ENCODE measurements at regions not wholly inside any gene's neighbourhood (a gene's known extent, or its start where the extent isn't known, plus 50 kb on each side); places are given as distances from the start of the nearest gene placed in this dataset.

- no peak for DNase-seq
These were observed 87.2 kb downstream of the SPRING1 start for GRCh38 chr12:116650585-116651087.

GRCh38 chr12:116650062-116650461 lies 87.8 kb downstream of the SPRING1 start:
- DNase-seq, result no peak

GRCh38 chr12:116647813-116648212 lies 88.6 kb downstream of the MAP1LC3B2 start:
- no peak for DNase-seq

- no peak for DNase-seq
These were observed 87.7 kb downstream of the MAP1LC3B2 start for GRCh38 chr12:116646901-116647300.

GRCh38 chr12:116644806-116645205 lies 85.6 kb downstream of the MAP1LC3B2 start:
- DNase-seq, result no peak

DNA sequence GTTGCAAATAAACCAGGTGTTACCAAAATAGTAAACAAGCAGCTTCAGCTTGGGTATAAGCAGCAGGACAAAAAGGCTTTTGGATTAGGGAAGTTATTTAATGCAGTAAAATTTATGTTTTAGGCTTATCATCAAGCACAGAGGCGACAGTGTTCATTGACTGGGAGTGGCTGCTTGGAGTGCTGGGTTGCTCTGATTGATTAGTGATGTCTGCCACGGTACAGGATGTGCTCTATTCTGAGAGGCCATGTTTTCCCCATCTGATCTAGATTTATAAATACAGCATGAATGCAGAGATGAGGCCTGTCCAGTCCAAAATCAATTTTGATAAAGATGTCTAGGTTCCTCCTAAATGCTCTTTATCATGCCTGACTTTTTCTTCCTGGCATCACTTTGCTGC lies 83.5 kb downstream of the MAP1LC3B2 start:
- no peak for DNase-seq

DNA sequence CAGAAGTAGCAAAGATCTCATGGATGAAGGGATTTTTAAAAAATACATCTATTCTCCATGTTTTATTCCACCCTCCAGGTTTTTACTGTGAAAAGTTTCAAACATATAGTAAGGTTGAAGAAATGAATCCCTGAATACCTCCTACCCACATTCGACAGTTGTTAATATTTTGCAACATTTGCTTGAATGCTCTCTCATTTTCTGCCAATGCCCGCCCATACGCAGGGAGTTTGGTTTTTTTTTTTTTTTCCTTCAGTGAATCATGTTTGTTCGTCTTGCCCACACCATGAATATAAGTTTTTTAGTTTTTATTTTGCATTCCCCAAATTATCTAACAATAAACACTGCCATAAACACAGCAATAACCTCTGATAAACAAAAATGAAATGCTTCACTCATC lies 82.9 kb downstream of the MAP1LC3B2 start:
- no peak for DNase-seq

GRCh38 chr12:116640281-116640680 lies 81.1 kb downstream of the MAP1LC3B2 start:
- no peak for DNase-seq

GRCh38 chr12:116639765-116640164 lies 80.6 kb downstream of the MAP1LC3B2 start:
- no peak for DNase-seq

GRCh38 chr12:116638376-116638775 lies 79.2 kb downstream of the MAP1LC3B2 start:
- DNase-seq, result no peak

GRCh38 chr12:116637589-116638150 lies 78.5 kb downstream of the MAP1LC3B2 start:
- DNase-seq, result no peak

- no peak for DNase-seq
These were observed 77.7 kb downstream of the MAP1LC3B2 start for GRCh38 chr12:116636608-116637519.

- no peak for DNase-seq
These were observed 76.3 kb downstream of the MAP1LC3B2 start for GRCh38 chr12:116635487-116635886.

- no peak for DNase-seq
These were observed 74.3 kb downstream of the MAP1LC3B2 start for GRCh38 chr12:116633476-116633875.

DNA sequence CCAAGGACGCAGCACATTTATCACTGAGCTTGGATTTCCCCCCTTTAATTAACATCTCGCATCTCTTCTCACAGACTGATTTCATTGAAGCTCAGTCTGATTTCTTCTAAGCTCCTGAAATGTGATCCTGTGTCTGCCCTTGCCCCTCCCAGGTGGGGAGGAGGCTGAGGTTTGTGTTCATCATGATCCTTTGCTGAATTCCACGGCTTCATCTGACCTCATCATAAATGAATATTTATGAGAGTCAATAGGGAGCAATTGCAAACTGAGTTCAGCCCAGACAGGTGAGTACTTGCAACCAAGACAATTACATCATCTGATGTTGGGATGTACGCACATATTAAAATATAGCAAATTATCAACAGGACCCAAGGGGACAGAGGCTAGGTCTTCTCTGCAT lies 72.4 kb downstream of the MAP1LC3B2 start:
- DNase-seq, result no peak

- DNase-seq, result no peak
These were observed 71.6 kb downstream of the MAP1LC3B2 start for GRCh38 chr12:116630762-116631161.

- DNase-seq, result no peak
These were observed 70.3 kb downstream of the MAP1LC3B2 start for GRCh38 chr12:116629480-116629879.

- DNase-seq, result no peak
These were observed 69.8 kb downstream of the MAP1LC3B2 start for GRCh38 chr12:116628989-116629388.

- DNase-seq, result no peak
These were observed 69.2 kb downstream of the MAP1LC3B2 start for GRCh38 chr12:116628450-116628793.

Data from CD4-positive, alpha-beta T cell treated with Interleukin-17A for 1 hour (primary cell).